Spleen (tissue), 11 donors: ENCODE measurements at regions not wholly inside any gene's neighbourhood (a gene's known extent, or its start where the extent isn't known, plus 50 kb on each side); places are given as distances from the start of the nearest gene placed in this dataset.

Source experiments
- DNase-seq: peaks from one replicate; pipeline ENCODE4 v3.0.0-alpha.2; 2020
- H3K27ac ChIP-seq, 8 donors: fragments of 200-600 bp; sonication (generic) in 7 of 8; 1 replicate in 4 of 8; 2 replicates in 4 of 8; pipeline versions ENCODE4 v1.5.0 to v1.8.0; 2016 to 2021; ENCODE audit warnings: inconsistent platforms in 4 of 8, mild to moderate bottlenecking in 4 of 8, moderate library complexity in 1 of 8
- H3K27me3 ChIP-seq, 7 donors: fragments of 200-600 bp; sonication (generic) in 6 of 7; replicated peaks in 1 of 7; 1 replicate in 4 of 7; 2 replicates in 3 of 7; pipeline versions ENCODE4 v1.5.0 to v1.8.0; 2016 to 2021; ENCODE audit warnings: inconsistent platforms in 3 of 7, mild to moderate bottlenecking in 1 of 7
- H3K36me3 ChIP-seq, 6 donors: fragments of 200-600 bp; sonication (generic) in 5 of 6; 1 replicate in 4 of 6; 2 replicates in 2 of 6; pipeline versions ENCODE4 v1.5.0 to v1.8.0; 2016 to 2021; ENCODE audit warnings: inconsistent platforms in 2 of 6
- H3K4me1 ChIP-seq, 6 donors: fragments of 200-600 bp; sonication (generic) in 5 of 6; 1 replicate in 3 of 6; 2 replicates in 3 of 6; pipeline versions ENCODE4 v1.5.0 to v1.8.0; 2016 to 2021; ENCODE audit warnings: inconsistent platforms in 3 of 6
- H3K4me3 ChIP-seq, 8 donors: fragments of 200-600 bp; sonication (generic) in 7 of 8; 1 replicate in 4 of 8; 2 replicates in 4 of 8; pipeline versions ENCODE4 v1.5.0 to v1.8.0; 2016 to 2021; ENCODE audit warnings: inconsistent platforms in 4 of 8, mild to moderate bottlenecking in 4 of 8, moderate library complexity in 2 of 8
- H3K9me3 ChIP-seq, 8 donors: fragments of 200-600 bp; sonication (generic) in 7 of 8; 1 replicate in 4 of 8; 2 replicates in 4 of 8; pipeline versions ENCODE4 v1.5.0 to v1.8.0; 2016 to 2021; ENCODE audit warnings: inconsistent platforms in 4 of 8
- POLR2A ChIP-seq, 3 donors: fragments of 450-650 bp; IDR thresholded peaks; one replicate each; pipeline ENCODE4 v1.5.1; 2017; ENCODE audit warnings: antibody characterized with exemption in 3 of 3, mild to moderate bottlenecking in 1 of 3
- POLR2AphosphoS5 ChIP-seq, 3 donors: sonication (generic); formaldehyde crosslinking; IDR thresholded peaks; one replicate each; pipeline ENCODE4 v1.5.1; 2017; ENCODE audit warnings: antibody characterized with exemption in 3 of 3
- WGBS, 5 donors: extraction: QIAGEN DNeasy Blood & Tissue Kit in 3 of 5; methylation state at CpG; one replicate each; pipeline versions ENCODE4 v1.1.5 to v1.1.7; 2013 to 2018; 5-methylcytosine and 5-hydroxymethylcytosine counted together
- intact Hi-C: fragments of 100-400 bp; cut with DNase I; formaldehyde crosslinking; loops from one replicate; pipeline ENCODE4 v1.15.0; 2023; ENCODE audit warnings: low total_unique reads
- TF ChIP-seq, protein P1 (sequence below), 11 experiments: fragments of 200-600 bp in 7 of 11; fragments of 450-650 bp in 4 of 11; sonication (generic) in 4 of 11; IDR thresholded peaks in 8 of 11; conservative IDR thresholded peaks in 3 of 11; 1 replicate in 7 of 11; 2 replicates in 4 of 11; pipeline versions ENCODE4 v1.4.0 to v1.8.0; 2016 to 2021; ENCODE audit warnings: antibody characterized with exemption in 11 of 11, inconsistent platforms in 4 of 11, mild to moderate bottlenecking in 1 of 11
- donor health status: healthy with polysubstance abuse.
- donor health status: DM: no; HTN: no; CAD: no; lungs with moderate emphysema.
- donor health status: DM: no; HTN: no; CAD: no.
- donor health status: Bipolar disorder and iron deficiency.
- donor health status: healthy.
- donor health status: DM: no; HTN: no; CAD: no.
- donor health status: DM: yes; HTN: yes; CAD: no.

DNA sequence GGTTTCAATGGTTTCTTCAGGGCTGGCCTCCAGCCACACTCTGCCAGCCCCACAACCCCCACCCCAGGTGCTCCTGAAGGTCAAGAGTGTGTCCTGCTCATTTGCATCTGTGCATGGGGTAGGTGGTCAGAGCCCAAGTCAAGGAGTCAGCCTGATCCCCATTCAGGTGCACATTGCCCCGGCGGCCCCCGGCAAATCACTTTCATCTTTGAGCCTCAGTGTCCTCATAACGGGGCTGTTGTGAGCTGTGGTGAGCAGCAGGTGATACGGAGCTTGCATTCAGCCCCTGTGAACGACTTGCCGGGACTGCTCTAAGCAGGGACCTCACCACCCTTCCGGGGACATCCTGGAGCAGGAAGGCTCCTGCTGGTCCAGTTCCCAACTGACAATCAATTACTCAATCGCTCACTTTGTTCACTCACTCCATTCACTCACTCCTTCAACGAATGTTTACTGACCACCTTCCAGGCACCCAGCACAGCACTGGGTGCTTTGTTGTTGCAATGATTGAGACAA lies 93.2 kb upstream of the CPEB4 start:
- Histone ChIP-seq H3K27ac (peak overlapping the region in 1 of 8 donors; percentile 11), H3K4me1 (peaks cover 0 to 15% (median 6%) of the 10 kb centered on the region in 6 donors), H3K27me3 (no peaks in the 10 kb centered on the region), H3K9me3 (no peaks in the 10 kb centered on the region), H3K36me3 (no peaks in the 10 kb centered on the region), H3K4me3 (no peak overlapping the region)
- no peak for DNase-seq
- 75 to 93% (median 85%) methylated on average over 7 to 10 of the region's 10 CpGs for WGBS, 5 donors
- intact Hi-C loops, result no loop called here
- TF ChIP-seq POLR2AphosphoS5 (IDR thresholded peaks at IDR 0.05), result peak in 1 of 3 donors; percentile 57
- no peak for TF ChIP-seq POLR2A (IDR thresholded peaks at IDR 0.05)

DNA sequence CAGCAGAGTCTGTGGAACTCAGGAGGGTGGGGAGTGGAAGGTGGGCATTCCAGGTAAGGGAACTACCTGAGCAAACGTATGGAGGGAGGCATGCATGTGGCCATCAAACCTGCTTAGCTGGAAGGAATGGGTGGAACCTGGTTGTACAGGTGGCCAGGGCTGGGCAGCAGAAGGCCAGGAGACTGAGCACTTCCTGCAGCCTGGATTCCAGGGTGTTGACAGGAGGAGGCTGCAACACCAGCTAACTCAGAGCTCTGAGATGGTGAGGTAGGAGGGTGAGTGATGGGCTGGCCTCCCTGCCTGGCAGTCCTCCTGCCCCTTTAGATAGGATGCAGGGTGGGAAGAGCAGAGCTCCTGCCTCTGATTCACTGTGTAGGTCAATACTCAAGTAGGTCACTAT lies 92.5 kb upstream of the CPEB4 start:
- Histone ChIP-seq H3K27me3 (no peaks in the 10 kb centered on the region), H3K27ac (peak overlapping the region in 1 of 8 donors; percentile 11), H3K36me3 (no peaks in the 10 kb centered on the region), H3K4me3 (no peak overlapping the region), H3K4me1 (peaks cover 0 to 15% (median 6%) of the 10 kb centered on the region in 6 donors), H3K9me3 (no peaks in the 10 kb centered on the region)
- no peak for DNase-seq
- TF ChIP-seq, protein P1, sequence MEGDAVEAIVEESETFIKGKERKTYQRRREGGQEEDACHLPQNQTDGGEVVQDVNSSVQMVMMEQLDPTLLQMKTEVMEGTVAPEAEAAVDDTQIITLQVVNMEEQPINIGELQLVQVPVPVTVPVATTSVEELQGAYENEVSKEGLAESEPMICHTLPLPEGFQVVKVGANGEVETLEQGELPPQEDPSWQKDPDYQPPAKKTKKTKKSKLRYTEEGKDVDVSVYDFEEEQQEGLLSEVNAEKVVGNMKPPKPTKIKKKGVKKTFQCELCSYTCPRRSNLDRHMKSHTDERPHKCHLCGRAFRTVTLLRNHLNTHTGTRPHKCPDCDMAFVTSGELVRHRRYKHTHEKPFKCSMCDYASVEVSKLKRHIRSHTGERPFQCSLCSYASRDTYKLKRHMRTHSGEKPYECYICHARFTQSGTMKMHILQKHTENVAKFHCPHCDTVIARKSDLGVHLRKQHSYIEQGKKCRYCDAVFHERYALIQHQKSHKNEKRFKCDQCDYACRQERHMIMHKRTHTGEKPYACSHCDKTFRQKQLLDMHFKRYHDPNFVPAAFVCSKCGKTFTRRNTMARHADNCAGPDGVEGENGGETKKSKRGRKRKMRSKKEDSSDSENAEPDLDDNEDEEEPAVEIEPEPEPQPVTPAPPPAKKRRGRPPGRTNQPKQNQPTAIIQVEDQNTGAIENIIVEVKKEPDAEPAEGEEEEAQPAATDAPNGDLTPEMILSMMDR (IDR thresholded peaks at IDR 0.05 in 8 of 11, conservative IDR thresholded peaks at IDR 0.05 in 3 of 11), result no peak
- TF ChIP-seq POLR2AphosphoS5 (IDR thresholded peaks at IDR 0.05), result no peak
- TF ChIP-seq POLR2A (IDR thresholded peaks at IDR 0.05), result no peak
- WGBS, 5 donors, result 65 to 85% (median 78%) methylated on average over 1 of the region's 1 CpG
- intact Hi-C loops, result no loop called here

DNA sequence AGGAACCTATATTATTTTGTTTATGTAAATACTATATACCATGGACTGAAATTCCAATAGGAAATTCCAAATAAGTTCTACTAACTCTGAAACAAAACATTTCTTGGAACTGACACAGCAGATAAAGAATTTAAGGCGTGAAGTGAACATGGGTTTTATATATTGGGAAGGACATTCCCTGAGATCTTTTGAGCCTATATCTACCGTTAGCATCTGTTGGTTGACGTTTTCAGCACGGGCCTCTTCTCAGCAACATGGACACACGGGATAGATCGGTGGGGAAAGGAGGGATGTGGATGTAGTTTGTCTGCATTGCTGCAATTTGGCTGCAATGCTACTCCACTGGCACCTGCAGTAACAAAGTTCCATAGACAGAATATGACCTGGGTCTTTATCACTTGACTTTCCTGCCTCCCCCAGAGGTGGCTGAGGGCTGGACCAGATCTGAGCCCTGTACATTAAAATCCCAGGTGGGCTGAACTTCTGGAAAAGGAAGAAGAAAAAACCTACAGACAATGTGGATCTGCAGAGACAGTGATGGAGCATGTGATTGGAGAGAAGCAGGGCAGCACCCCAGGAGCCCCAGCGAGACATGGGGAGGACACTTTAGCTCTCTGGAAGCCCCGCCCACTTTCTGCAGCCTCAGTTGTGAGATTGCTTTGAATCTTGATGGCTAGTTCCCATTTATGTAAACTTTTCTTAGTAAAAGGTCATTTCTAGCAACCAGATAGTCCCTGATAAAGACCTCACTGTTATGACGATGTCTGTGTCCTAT lies 91.2 kb upstream of the CPEB4 start:
- no peak overlapping the region for H3K27ac ChIP-seq
- 85 to 93% (median 89%) methylated on average over 9 of the region's 9 CpGs for WGBS, 5 donors
- no peak for DNase-seq
- no peaks in the 10 kb centered on the region for H3K36me3 ChIP-seq
- peaks cover 0 to 15% (median 6%) of the 10 kb centered on the region in 6 donors for H3K4me1 ChIP-seq
- H3K27me3 ChIP-seq, result no peaks in the 10 kb centered on the region
- intact Hi-C loops, result no loop called here
- TF ChIP-seq POLR2A (IDR thresholded peaks at IDR 0.05) (no peak), POLR2AphosphoS5 (IDR thresholded peaks at IDR 0.05) (no peak)
- TF ChIP-seq, protein P1 (IDR thresholded peaks at IDR 0.05 in 8 of 11, conservative IDR thresholded peaks at IDR 0.05 in 3 of 11), result no peak
- H3K4me3 ChIP-seq, result no peak overlapping the region
- no peaks in the 10 kb centered on the region for H3K9me3 ChIP-seq

DNA sequence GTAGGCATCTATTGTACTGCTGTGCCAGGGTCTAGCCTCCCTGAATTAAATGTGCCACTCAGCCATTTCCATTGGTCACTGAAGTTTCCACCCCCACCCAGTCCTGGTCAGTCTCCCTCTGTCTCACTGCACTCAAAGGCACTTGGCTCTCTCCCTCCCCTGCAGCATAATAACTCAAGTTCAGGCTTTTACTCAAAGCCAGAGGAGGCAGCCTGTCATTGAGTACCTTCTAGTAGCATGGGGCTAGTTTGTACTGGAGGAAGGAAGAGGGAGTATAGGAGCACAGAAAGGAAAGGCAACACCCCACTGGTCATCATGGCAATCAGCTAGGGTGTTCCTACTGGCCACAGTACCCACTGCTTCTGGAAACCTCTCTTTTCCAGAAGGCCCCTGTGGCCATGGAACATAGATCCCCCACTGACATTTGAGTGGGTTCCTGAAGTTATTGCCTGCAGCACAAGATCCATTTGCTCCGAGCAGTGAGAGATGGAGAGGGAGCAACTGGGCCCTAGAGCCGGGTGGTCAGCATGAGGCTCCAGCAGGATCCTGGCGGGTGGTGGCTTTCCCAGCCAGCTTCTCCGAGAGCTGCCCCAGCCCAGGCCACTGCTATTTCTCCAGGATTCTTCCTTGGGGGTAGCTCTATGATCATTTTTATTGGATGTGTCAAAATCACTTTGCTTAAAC lies 89.9 kb upstream of the CPEB4 start:
- no peak for TF ChIP-seq POLR2A (IDR thresholded peaks at IDR 0.05)
- TF ChIP-seq, protein P1 (IDR thresholded peaks at IDR 0.05 in 8 of 11, conservative IDR thresholded peaks at IDR 0.05 in 3 of 11), result no peak
- no peak for TF ChIP-seq POLR2AphosphoS5 (IDR thresholded peaks at IDR 0.05)
- no peak overlapping the region for H3K27ac ChIP-seq
- H3K36me3 ChIP-seq, result no peaks in the 10 kb centered on the region
- no peak overlapping the region for H3K4me3 ChIP-seq
- no peak for DNase-seq
- H3K4me1 ChIP-seq, result peaks cover 0 to 21% (median 6%) of the 10 kb centered on the region in 6 donors
- intact Hi-C loops, result no loop called here
- H3K27me3 ChIP-seq, result no peaks in the 10 kb centered on the region
- WGBS, 5 donors, result 77 to 100% (median 94%) methylated on average over 4 of the region's 4 CpGs
- H3K9me3 ChIP-seq, result no peaks in the 10 kb centered on the region
